Anterior cingulate cortex (tissue), 58 donors: ENCODE measurements at regions not wholly inside any gene's neighbourhood (a gene's known extent, or its start where the extent isn't known, plus 50 kb on each side); places are given as distances from the start of the nearest gene placed in this dataset.

ENCODE experiments used
- DNase-seq, 58 donors: peaks; one replicate each; lab custom pipeline; 2025; lab: John Stamatoyannopoulos, UW

GRCh38 chr2:41618754-41619153 is 429.1 kb upstream of the PKDCC start:
- no peak for DNase-seq

GRCh38 chr2:41621095-41621494 is 426.7 kb upstream of the PKDCC start:
- DNase-seq: no peak

GRCh38 chr2:41621563-41621962 is 426.3 kb upstream of the PKDCC start:
- DNase-seq: no peak

GRCh38 chr2:41622301-41622700 is 425.5 kb upstream of the PKDCC start:
- peak in 1 of 58 donors; percentile 0 for DNase-seq

- DNase-seq: no peak
Measured at GRCh38 chr2:41626936-41627335, 420.9 kb upstream of the PKDCC start.

GRCh38 chr2:41634686-41635085 is 413.1 kb upstream of the PKDCC start:
- no peak for DNase-seq

- no peak for DNase-seq
Measured at GRCh38 chr2:41644936-41645335, 402.9 kb upstream of the PKDCC start.

- peak in 2 of 58 donors; percentile 2 to 21 for DNase-seq
Measured at GRCh38 chr2:41647468-41648050, 400.3 kb upstream of the PKDCC start.

GRCh38 chr2:41657226-41657625 is 390.6 kb upstream of the PKDCC start:
- DNase-seq: no peak

GRCh38 chr2:41659758-41660157 is 388.1 kb upstream of the PKDCC start:
- DNase-seq: no peak

GRCh38 chr2:41662461-41662860 is 385.4 kb upstream of the PKDCC start:
- DNase-seq: no peak

- DNase-seq: no peak
Measured at GRCh38 chr2:41663056-41663455, 384.8 kb upstream of the PKDCC start.

GRCh38 chr2:41668529-41668928 is 379.3 kb upstream of the PKDCC start:
- DNase-seq: peak in 2 of 58 donors; percentile 0 to 2

- no peak for DNase-seq
Measured at GRCh38 chr2:41678639-41679038, 369.2 kb upstream of the PKDCC start.

GRCh38 chr2:41686156-41686555 is 361.7 kb upstream of the PKDCC start:
- no peak for DNase-seq

GRCh38 chr2:41691561-41691960 is 356.3 kb upstream of the PKDCC start:
- DNase-seq: no peak

- DNase-seq: no peak
Measured at GRCh38 chr2:41694536-41695049, 353.2 kb upstream of the PKDCC start.

- DNase-seq: no peak
Measured at GRCh38 chr2:41695198-41696113, 352.4 kb upstream of the PKDCC start.

GRCh38 chr2:41697389-41697788 is 350.4 kb upstream of the PKDCC start:
- no peak for DNase-seq

GRCh38 chr2:41698678-41699422 is 349.0 kb upstream of the PKDCC start:
- peak in 39 of 58 donors; percentile 1 to 62 (median 25) for DNase-seq

GRCh38 chr2:41701231-41701630 is 346.6 kb upstream of the PKDCC start:
- no peak for DNase-seq
